Trophoblast cell (in vitro differentiated cells and primary cell): ENCODE measurements at regions not wholly inside any gene's neighbourhood (a gene's known extent, or its start where the extent isn't known, plus 50 kb on each side); places are given as distances from the start of the nearest gene placed in this dataset.

Source experiments
- DNase-seq, 2 donors: peaks; one replicate each; pipeline ENCODE4 v3.0.0-alpha.2; 2016
- H2AFZ ChIP-seq: 2 replicates; pipeline ENCODE4 v1.6.1; 2013; ENCODE audit warnings: low read length, moderate library complexity, mild to moderate bottlenecking; ENCODE audit not compliant: insufficient read depth, poor library complexity
- H2AK5ac ChIP-seq: 2 replicates; pipeline ENCODE4 v1.6.1; 2013; ENCODE audit warnings: mild to moderate bottlenecking, low read length
- H2BK120ac ChIP-seq: 2 replicates; pipeline ENCODE4 v1.6.1; 2013; ENCODE audit warnings: low read length, mild to moderate bottlenecking, moderate library complexity; ENCODE audit not compliant: insufficient read depth, poor library complexity
- H2BK12ac ChIP-seq: 2 replicates; pipeline ENCODE4 v1.6.1; 2013; ENCODE audit warnings: mild to moderate bottlenecking, low read length, moderate library complexity
- H2BK5ac ChIP-seq: 2 replicates; pipeline ENCODE4 v1.6.1; 2013; ENCODE audit warnings: low read length, low read depth, moderate library complexity, mild to moderate bottlenecking; ENCODE audit not compliant: poor library complexity
- H3K14ac ChIP-seq: 2 replicates; pipeline ENCODE4 v1.6.1; 2013; ENCODE audit warnings: mild to moderate bottlenecking, low read length
- H3K18ac ChIP-seq: 2 replicates; pipeline ENCODE4 v1.6.1; 2013; ENCODE audit warnings: mild to moderate bottlenecking, low read length
- H3K23ac ChIP-seq: 2 replicates; pipeline ENCODE4 v1.6.1; 2013; ENCODE audit warnings: low read length
- H3K27ac ChIP-seq: 2 replicates; pipeline ENCODE4 v1.5.1; 2013; ENCODE audit warnings: low read depth, mild to moderate bottlenecking, inconsistent platforms, low read length, moderate library complexity
- H3K27me3 ChIP-seq: 2 replicates; pipeline ENCODE4 v1.6.1; 2013; ENCODE audit warnings: inconsistent platforms, mild to moderate bottlenecking, low read length, moderate library complexity; ENCODE audit not compliant: insufficient read depth
- H3K36me3 ChIP-seq, 2 experiments: 1 replicate in 1 of 2; 2 replicates in 1 of 2; pipeline ENCODE4 v1.6.1; 2013; ENCODE audit warnings: low read length in 2 of 2, mild to moderate bottlenecking in 2 of 2, moderate library complexity in 1 of 2; ENCODE audit not compliant: insufficient read depth in 2 of 2, control insufficient read depth in 1 of 2
- H3K4ac ChIP-seq: 2 replicates; pipeline ENCODE4 v1.6.1; 2013; ENCODE audit warnings: low read depth, mild to moderate bottlenecking, low read length, moderate library complexity
- H3K4me1 ChIP-seq, 2 experiments: 1 replicate in 1 of 2; 2 replicates in 1 of 2; pipeline ENCODE4 v1.6.1; 2013; ENCODE audit warnings: low read length in 2 of 2, mild to moderate bottlenecking in 2 of 2, moderate library complexity in 1 of 2; ENCODE audit not compliant: insufficient read depth in 2 of 2, control insufficient read depth in 1 of 2
- H3K4me2 ChIP-seq: 2 replicates; pipeline ENCODE4 v1.6.1; 2013; ENCODE audit warnings: inconsistent platforms, mild to moderate bottlenecking, low read length, moderate library complexity
- H3K4me3 ChIP-seq: 2 replicates; pipeline ENCODE4 v1.5.1; 2013; ENCODE audit warnings: mild to moderate bottlenecking, low read depth, low read length, inconsistent platforms
- H3K79me1 ChIP-seq: one replicate; pipeline ENCODE4 v1.6.1; 2013; ENCODE audit warnings: low read length
- H3K79me2 ChIP-seq: 2 replicates; pipeline ENCODE4 v1.6.1; 2013; ENCODE audit warnings: low read length, mild to moderate bottlenecking; ENCODE audit not compliant: control insufficient read depth, insufficient read depth, poor library complexity
- H3K9ac ChIP-seq: 2 replicates; pipeline ENCODE4 v1.6.1; 2013; ENCODE audit warnings: mild to moderate bottlenecking, low read length
- H3K9me3 ChIP-seq: 2 replicates; pipeline ENCODE4 v1.6.1; 2013; ENCODE audit warnings: low read depth, mild to moderate bottlenecking, control low read depth, inconsistent platforms, low read length; ENCODE audit not compliant: insufficient read depth
- H4K12ac ChIP-seq: 2 replicates; pipeline ENCODE4 v1.6.1; 2013; ENCODE audit warnings: low read depth, mild to moderate bottlenecking, low read length, moderate library complexity
- H4K8ac ChIP-seq: 2 replicates; pipeline ENCODE4 v1.6.1; 2013; ENCODE audit warnings: low read depth, mild to moderate bottlenecking, low read length, moderate library complexity
- H4K91ac ChIP-seq: one replicate; pipeline ENCODE4 v1.6.1; 2013; ENCODE audit warnings: low read depth, mild to moderate bottlenecking, low read length, moderate library complexity
- WGBS: extraction: QIAGEN DNeasy Blood & Tissue Kit; methylation state at CpG from one replicate; pipeline ENCODE4 v1.1.7; 2013; ENCODE audit warnings: missing lambda C conversion rate; ENCODE audit not compliant: insufficient read length, insufficient coverage; ENCODE audit errors: extremely low coverage; 5-methylcytosine and 5-hydroxymethylcytosine counted together

- H3K4me2 ChIP-seq = no peak overlapping the region
- WGBS = no CpG with 5 or more reads among the region's 1 CpG
Measured at GRCh38 chr2:220366765-220367164, 739.3 kb downstream of the SLC4A3 start.

DNA sequence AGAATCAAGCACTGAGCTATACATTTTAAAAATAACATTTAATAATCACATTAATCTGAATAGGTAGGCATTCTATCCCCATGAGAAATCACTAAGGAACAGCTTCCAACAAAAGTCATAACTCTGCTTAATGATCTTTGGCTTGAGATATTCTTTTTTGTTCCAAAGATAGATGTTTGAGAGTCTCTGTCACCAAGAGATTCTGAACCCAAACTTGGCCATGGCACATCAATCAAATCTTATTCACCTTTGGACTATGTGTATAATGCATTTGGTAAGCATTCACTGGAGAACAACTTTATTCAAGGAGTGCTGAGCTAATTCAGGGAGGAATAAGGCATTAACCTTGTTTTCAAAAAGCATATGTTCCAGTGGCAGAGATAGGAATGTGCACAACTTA is 743.3 kb downstream of the SLC4A3 start:
- no peak for DNase-seq

More at GRCh38 chr2:220366765-220367164, 739.3 kb downstream of the SLC4A3 start:
- H3K4me3 ChIP-seq = no peak overlapping the region
- no peaks in the 10 kb centered on the region for H3K27me3 ChIP-seq
- H4K8ac ChIP-seq = no peak overlapping the region
- H2AK5ac ChIP-seq = no peak overlapping the region
- no peaks in the 10 kb centered on the region for H3K79me2 ChIP-seq
- no peak overlapping the region for H4K91ac ChIP-seq
- H4K12ac ChIP-seq = no peak overlapping the region
- H2AFZ ChIP-seq = no peak overlapping the region
- no peak for DNase-seq
- H3K23ac ChIP-seq = no peak overlapping the region
- H2BK5ac ChIP-seq = no peak overlapping the region
- no peak overlapping the region for H2BK120ac ChIP-seq
- no peak overlapping the region for H3K14ac ChIP-seq
- no peaks in the 10 kb centered on the region for H3K79me1 ChIP-seq
- no peak overlapping the region for H3K27ac ChIP-seq
- no peaks in the 10 kb centered on the region for H3K9me3 ChIP-seq
- H3K18ac ChIP-seq = no peak overlapping the region
- H2BK12ac ChIP-seq = no peak overlapping the region
- no peak overlapping the region for H3K9ac ChIP-seq
- no peak overlapping the region for H3K4ac ChIP-seq
- no peaks in the 10 kb centered on the region for H3K4me1 ChIP-seq
- H3K36me3 ChIP-seq = no peaks in the 10 kb centered on the region

GRCh38 chr2:220371211-220371610 is 743.8 kb downstream of the SLC4A3 start:
- no peak overlapping the region for H3K9ac ChIP-seq
- no peaks in the 10 kb centered on the region for H3K4me1 ChIP-seq
- no peak overlapping the region for H3K23ac ChIP-seq
- no peak overlapping the region for H3K4me3 ChIP-seq
- no peaks in the 10 kb centered on the region for H3K79me2 ChIP-seq
- H3K27ac ChIP-seq = no peak overlapping the region
- no peak overlapping the region for H3K18ac ChIP-seq
- H2BK5ac ChIP-seq = no peak overlapping the region
- H4K8ac ChIP-seq = no peak overlapping the region
- no peak overlapping the region for H4K12ac ChIP-seq
- no peak for DNase-seq
- no peak overlapping the region for H2AFZ ChIP-seq
- no CpG with 5 or more reads among the region's 2 CpGs for WGBS
- no peaks in the 10 kb centered on the region for H3K9me3 ChIP-seq
- no peaks in the 10 kb centered on the region for H3K79me1 ChIP-seq
- no peak overlapping the region for H4K91ac ChIP-seq
- no peak overlapping the region for H2BK120ac ChIP-seq
- no peak overlapping the region for H3K4me2 ChIP-seq
- no peak overlapping the region for H2AK5ac ChIP-seq
- H3K14ac ChIP-seq = no peak overlapping the region
- no peak overlapping the region for H3K4ac ChIP-seq
- no peaks in the 10 kb centered on the region for H3K27me3 ChIP-seq
- no peaks in the 10 kb centered on the region for H3K36me3 ChIP-seq
- no peak overlapping the region for H2BK12ac ChIP-seq

More for the DNA sequence above, 743.3 kb downstream of the SLC4A3 start:
- Histone ChIP-seq H3K9me3 (no peaks in the 10 kb centered on the region), H3K4me3 (no peak overlapping the region), H3K18ac (no peak overlapping the region), H2AK5ac (no peak overlapping the region), H4K12ac (no peak overlapping the region), H3K79me2 (no peaks in the 10 kb centered on the region), H3K79me1 (no peaks in the 10 kb centered on the region), H4K8ac (no peak overlapping the region), H2BK120ac (no peak overlapping the region), H3K4me2 (no peak overlapping the region), H2BK5ac (no peak overlapping the region), H3K27ac (no peak overlapping the region), H3K36me3 (no peaks in the 10 kb centered on the region), H2AFZ (no peak overlapping the region), H3K23ac (no peak overlapping the region), H3K4me1 (no peaks in the 10 kb centered on the region), H2BK12ac (no peak overlapping the region), H3K14ac (no peak overlapping the region), H3K4ac (no peak overlapping the region), H3K9ac (no peak overlapping the region), H4K91ac (no peak overlapping the region), H3K27me3 (no peaks in the 10 kb centered on the region)

GRCh38 chr2:220373878-220374277 is 746.4 kb downstream of the SLC4A3 start:
- H3K79me1 ChIP-seq = no peaks in the 10 kb centered on the region
- H2AFZ ChIP-seq = no peak overlapping the region
- H3K27ac ChIP-seq = no peak overlapping the region
- H3K4me3 ChIP-seq = no peak overlapping the region
- H3K36me3 ChIP-seq = no peaks in the 10 kb centered on the region
- H4K8ac ChIP-seq = no peak overlapping the region
- WGBS = no CpG with 5 or more reads among the region's 2 CpGs
- H3K18ac ChIP-seq = no peak overlapping the region
- no peak overlapping the region for H4K91ac ChIP-seq
- peak overlapping the region; percentile 35 for H3K4me2 ChIP-seq
- H3K79me2 ChIP-seq = no peaks in the 10 kb centered on the region
- no peak overlapping the region for H4K12ac ChIP-seq
- H3K4me1 ChIP-seq = no peaks in the 10 kb centered on the region
- no peak overlapping the region for H2BK120ac ChIP-seq
- H2BK12ac ChIP-seq = no peak overlapping the region
- no peaks in the 10 kb centered on the region for H3K27me3 ChIP-seq
- no peak overlapping the region for H2AK5ac ChIP-seq
- H3K14ac ChIP-seq = no peak overlapping the region
- H3K23ac ChIP-seq = no peak overlapping the region
- H2BK5ac ChIP-seq = no peak overlapping the region
- H3K9me3 ChIP-seq = no peaks in the 10 kb centered on the region
- peak; percentile 32 to 83 for DNase-seq
- H3K4ac ChIP-seq = no peak overlapping the region
- H3K9ac ChIP-seq = no peak overlapping the region
